Effector memory CD8-positive, alpha-beta T cell (primary cell): ENCODE measurements at regions not wholly inside any gene's neighbourhood (a gene's known extent, or its start where the extent isn't known, plus 50 kb on each side); places are given as distances from the start of the nearest gene placed in this dataset.

Experiments
- ATAC-seq: fragments of 150-1000 bp; cut with Tn5 transposase; replicated peaks from 2 replicates; pipeline ENCODE4 v1.10.0; 2021; ENCODE audit warnings: mild to moderate bottlenecking, moderate library complexity
- DNase-seq, 3 experiments: peaks; one replicate each; pipeline ENCODE4 v3.0.0; 2021
- H3K27ac Mint-ChIP-seq, 2 donors: one replicate each; pipeline ENCODE4 v1.8.0; 2022; ENCODE audit warnings: mild to moderate bottlenecking in 2 of 2, mixed read lengths in 2 of 2, moderate library complexity in 2 of 2
- H3K27me3 Mint-ChIP-seq, 2 donors: one replicate each; pipeline ENCODE4 v1.8.0; 2022; ENCODE audit warnings: mixed read lengths in 2 of 2
- H3K36me3 Mint-ChIP-seq: one replicate; pipeline ENCODE4 v1.8.0; 2022; ENCODE audit warnings: mild to moderate bottlenecking, moderate library complexity, mixed read lengths; ENCODE audit not compliant: insufficient read depth
- H3K4me1 Mint-ChIP-seq, 2 donors: one replicate each; pipeline ENCODE4 v1.8.0; 2022; ENCODE audit warnings: low read depth in 2 of 2, mixed read lengths in 2 of 2
- H3K4me3 Mint-ChIP-seq, 2 donors: one replicate each; pipeline ENCODE4 v1.8.0; 2022; ENCODE audit warnings: mild to moderate bottlenecking in 2 of 2, mixed read lengths in 2 of 2, moderate library complexity in 2 of 2
- H3K9me3 Mint-ChIP-seq, 2 donors: one replicate each; pipeline ENCODE4 v1.8.0; 2022; ENCODE audit warnings: mixed read lengths in 2 of 2

DNA sequence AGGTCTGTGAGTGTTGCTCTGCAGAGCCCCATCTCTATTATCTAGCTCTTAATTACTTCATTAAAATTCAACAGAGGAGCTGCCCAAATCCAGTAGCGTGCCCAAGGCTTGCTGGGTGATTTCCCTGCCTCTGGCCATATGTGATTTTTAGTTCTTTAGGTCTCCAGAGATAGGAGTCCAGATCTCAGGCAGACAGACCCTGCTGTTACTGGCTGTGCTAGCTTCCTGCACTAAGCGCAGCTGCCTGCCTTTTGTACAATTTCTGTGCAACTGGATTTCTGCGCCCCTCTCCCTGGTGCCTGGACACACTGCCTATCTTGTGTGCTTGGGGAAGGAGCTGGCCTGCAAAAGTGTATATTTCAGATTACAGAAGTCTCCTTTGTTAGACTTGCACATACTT is 136.5 kb downstream of the TDRD15 start:
- H3K27me3 Mint-ChIP-seq = no peaks in the 10 kb centered on the region
- no peak overlapping the region for H3K27ac Mint-ChIP-seq
- H3K9me3 Mint-ChIP-seq = peaks cover 0 to 1% of the 10 kb centered on the region in 2 donors
- H3K4me3 Mint-ChIP-seq = no peak overlapping the region
- DNase-seq = no peak
- no peaks in the 10 kb centered on the region for H3K36me3 Mint-ChIP-seq
- H3K4me1 Mint-ChIP-seq = no peaks in the 10 kb centered on the region
- no peak for ATAC-seq

DNA sequence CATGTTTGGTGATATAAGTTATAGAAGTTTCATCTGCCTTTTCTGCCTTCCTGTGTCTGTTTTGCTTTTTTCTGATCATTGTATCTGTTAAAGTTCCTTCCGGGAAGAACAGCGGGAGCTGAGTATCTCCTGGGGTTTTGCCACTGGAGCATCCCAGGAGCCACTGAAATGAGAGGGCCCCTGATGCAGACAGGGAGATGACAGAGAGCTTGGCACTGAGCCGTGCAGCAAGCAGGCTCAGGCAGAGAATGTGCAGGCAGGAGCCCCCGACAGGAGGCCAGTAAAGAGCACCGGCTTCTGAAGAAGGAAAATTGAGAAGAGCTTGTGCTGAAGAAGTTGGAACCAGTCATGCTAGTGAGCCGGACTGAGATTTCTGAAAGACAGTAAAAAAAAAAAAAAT is 137.8 kb downstream of the TDRD15 start:
- Mint-ChIP-seq H3K27ac (no peak overlapping the region), H3K36me3 (no peaks in the 10 kb centered on the region), H3K9me3 (peaks cover 0 to 1% of the 10 kb centered on the region in 2 donors), H3K27me3 (no peaks in the 10 kb centered on the region), H3K4me3 (no peak overlapping the region), H3K4me1 (no peaks in the 10 kb centered on the region)
- DNase-seq (no peak), ATAC-seq (no peak)

DNA sequence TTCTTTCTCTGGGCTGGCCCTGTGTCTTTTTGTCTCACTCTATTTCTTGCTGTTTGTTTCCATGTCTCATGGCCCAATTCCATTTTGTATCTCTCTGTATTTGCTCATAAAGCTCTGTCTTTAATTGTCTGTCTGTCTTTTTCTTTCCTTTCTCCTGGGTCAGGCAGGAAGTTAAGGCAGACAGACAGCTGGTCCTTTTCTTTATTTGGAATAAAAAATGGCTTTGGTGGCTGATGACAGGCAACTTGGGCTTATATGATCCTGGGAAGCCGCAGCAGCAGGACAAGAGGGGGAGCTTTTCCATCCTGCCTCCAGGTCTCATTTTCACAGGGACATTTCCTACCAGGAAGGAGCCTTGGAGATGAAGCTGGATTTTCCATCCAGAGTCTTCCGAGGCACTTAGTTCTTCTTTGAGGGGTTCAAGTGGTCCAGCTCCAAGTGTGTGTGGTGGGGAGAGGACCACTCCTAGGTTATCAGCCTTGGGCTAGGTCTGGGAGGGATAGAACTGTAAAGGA is 138.7 kb downstream of the TDRD15 start:
- Mint-ChIP-seq H3K36me3 (no peaks in the 10 kb centered on the region), H3K27me3 (no peaks in the 10 kb centered on the region), H3K9me3 (peaks cover 0 to 1% of the 10 kb centered on the region in 2 donors), H3K4me3 (no peak overlapping the region), H3K4me1 (no peaks in the 10 kb centered on the region), H3K27ac (no peak overlapping the region)
- no peak for ATAC-seq
- DNase-seq = no peak

DNA sequence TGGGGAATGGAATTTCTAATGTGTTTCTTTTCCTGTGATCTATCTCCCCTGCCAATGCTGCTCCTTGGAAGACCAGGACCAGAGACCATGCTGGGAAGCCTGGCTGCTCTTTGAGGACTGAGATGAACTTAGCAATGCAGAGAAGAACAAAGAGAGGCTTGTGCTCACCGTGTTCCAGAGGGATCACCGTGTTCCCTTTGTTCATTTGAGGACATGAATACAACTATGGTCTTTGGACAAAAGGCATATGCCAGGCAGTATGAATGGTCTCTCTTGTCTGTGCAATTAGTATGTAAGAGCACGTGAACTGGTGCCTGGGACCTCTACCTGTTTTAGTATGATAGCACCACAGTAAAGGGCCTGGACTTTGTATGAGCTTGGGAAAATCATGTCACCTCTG is 139.9 kb downstream of the TDRD15 start:
- H3K9me3 Mint-ChIP-seq = no peaks in the 10 kb centered on the region
- no peak for ATAC-seq

GRCh38 chr2:21265752-21266151 is 142.0 kb downstream of the TDRD15 start:
- H3K27ac Mint-ChIP-seq = no peak overlapping the region
- no peaks in the 10 kb centered on the region for H3K27me3 Mint-ChIP-seq
- no peak for ATAC-seq
- H3K4me1 Mint-ChIP-seq = no peaks in the 10 kb centered on the region
- H3K9me3 Mint-ChIP-seq = no peaks in the 10 kb centered on the region
- H3K4me3 Mint-ChIP-seq = no peak overlapping the region
- DNase-seq = no peak
- H3K36me3 Mint-ChIP-seq = no peaks in the 10 kb centered on the region

More for the DNA sequence above, 139.9 kb downstream of the TDRD15 start:
- H3K36me3 Mint-ChIP-seq = no peaks in the 10 kb centered on the region
- H3K4me3 Mint-ChIP-seq = no peak overlapping the region
- H3K27me3 Mint-ChIP-seq = no peaks in the 10 kb centered on the region
- no peak overlapping the region for H3K27ac Mint-ChIP-seq
- no peak for DNase-seq
- H3K4me1 Mint-ChIP-seq = no peaks in the 10 kb centered on the region

GRCh38 chr2:21267232-21267835 is 143.6 kb downstream of the TDRD15 start:
- H3K27me3 Mint-ChIP-seq = no peaks in the 10 kb centered on the region
- DNase-seq (no peak), ATAC-seq (no peak)
- H3K9me3 Mint-ChIP-seq = peaks cover 0 to 5% of the 10 kb centered on the region in 2 donors
- no peak overlapping the region for H3K27ac Mint-ChIP-seq
- no peaks in the 10 kb centered on the region for H3K36me3 Mint-ChIP-seq
- H3K4me1 Mint-ChIP-seq = no peaks in the 10 kb centered on the region
- H3K4me3 Mint-ChIP-seq = no peak overlapping the region

DNA sequence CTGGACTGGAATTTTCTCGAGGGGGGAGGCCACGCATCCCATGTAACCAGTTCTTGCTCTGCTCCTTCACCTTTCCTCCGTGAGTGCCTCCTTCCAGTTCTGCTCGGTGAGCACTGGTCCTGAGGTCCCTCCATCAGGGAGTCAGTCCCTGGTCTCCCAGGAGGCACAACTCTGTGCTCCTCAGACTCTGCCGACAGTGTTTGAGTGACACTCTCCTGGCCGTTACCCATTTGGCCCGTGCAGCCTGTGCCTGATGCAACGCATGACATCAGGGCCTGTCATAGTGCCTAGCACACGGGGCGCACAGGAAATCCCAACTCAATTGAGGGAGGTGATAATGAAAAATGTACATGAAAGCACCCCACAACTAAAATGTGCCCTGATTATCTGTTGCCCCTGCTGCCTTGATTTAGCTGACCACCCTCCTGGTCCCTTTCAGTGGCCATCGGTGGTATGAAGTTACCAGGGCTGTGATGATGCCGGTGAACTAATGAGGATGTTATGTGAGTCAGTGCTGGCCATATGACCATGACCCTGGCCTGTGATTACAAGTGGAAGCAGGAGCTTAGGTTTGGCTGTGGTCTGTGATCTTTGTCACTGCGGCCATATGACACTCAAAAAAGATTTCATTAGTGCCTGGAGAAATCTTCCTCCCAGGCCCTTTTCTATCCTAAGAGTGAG is 144.6 kb downstream of the TDRD15 start:
- DNase-seq (no peak), ATAC-seq (no peak)
- Mint-ChIP-seq H3K36me3 (no peaks in the 10 kb centered on the region), H3K9me3 (peaks cover 0 to 8% of the 10 kb centered on the region in 2 donors), H3K4me1 (no peaks in the 10 kb centered on the region), H3K4me3 (no peak overlapping the region), H3K27ac (no peak overlapping the region), H3K27me3 (no peaks in the 10 kb centered on the region)

- Mint-ChIP-seq H3K9me3 (peaks cover 0 to 8% of the 10 kb centered on the region in 2 donors), H3K27me3 (no peaks in the 10 kb centered on the region), H3K36me3 (no peaks in the 10 kb centered on the region), H3K27ac (no peak overlapping the region), H3K4me1 (no peaks in the 10 kb centered on the region), H3K4me3 (no peak overlapping the region)
- DNase-seq = no peak
- ATAC-seq = no peak
These were observed 145.1 kb downstream of the TDRD15 start for GRCh38 chr2:21268878-21269224.

DNA sequence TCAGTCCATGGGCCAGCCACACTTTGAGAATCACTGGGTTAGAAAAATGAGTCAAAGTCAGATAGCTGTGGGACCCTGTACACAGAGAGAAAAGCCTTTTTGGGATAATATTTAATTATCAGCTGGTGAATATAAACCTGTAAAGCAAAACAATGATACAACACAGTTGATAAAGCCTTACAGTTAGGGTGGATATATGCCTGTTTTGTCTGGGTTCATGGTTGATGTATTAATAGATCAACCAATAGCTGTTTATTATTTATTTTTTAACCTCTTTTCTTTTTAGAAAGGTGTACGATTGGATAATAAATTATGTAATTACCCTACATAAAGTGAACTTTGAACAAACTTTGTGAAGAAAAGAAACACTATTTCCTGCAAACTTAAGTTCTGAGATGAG is 145.6 kb downstream of the TDRD15 start:
- H3K9me3 Mint-ChIP-seq = peaks cover 0 to 8% of the 10 kb centered on the region in 2 donors
- no peak for DNase-seq
- H3K36me3 Mint-ChIP-seq = no peaks in the 10 kb centered on the region
- H3K27ac Mint-ChIP-seq = no peak overlapping the region
- no peaks in the 10 kb centered on the region for H3K4me1 Mint-ChIP-seq
- no peak for ATAC-seq
- H3K27me3 Mint-ChIP-seq = no peaks in the 10 kb centered on the region
- no peak overlapping the region for H3K4me3 Mint-ChIP-seq

DNA sequence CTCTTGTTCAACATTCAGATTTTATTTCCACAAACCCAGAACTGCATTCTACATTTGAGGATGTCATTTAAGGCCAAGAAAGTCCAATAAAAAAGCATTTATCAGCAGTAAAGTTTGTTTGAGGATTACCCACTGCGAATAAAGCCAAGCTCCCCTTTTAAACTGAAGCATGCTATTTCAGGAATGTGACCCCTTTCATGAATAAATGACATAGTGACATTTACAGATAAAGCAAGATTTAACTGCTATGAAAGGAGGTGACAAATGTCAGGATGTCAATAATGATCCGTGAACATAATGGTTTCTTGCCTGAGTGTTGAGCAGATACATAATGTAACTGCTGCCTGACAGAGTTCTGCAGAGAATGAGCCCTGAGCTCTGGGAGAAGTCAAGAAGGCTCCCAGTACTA is 146.3 kb downstream of the TDRD15 start:
- Mint-ChIP-seq H3K27ac (no peak overlapping the region), H3K36me3 (no peaks in the 10 kb centered on the region), H3K4me1 (no peaks in the 10 kb centered on the region), H3K27me3 (no peaks in the 10 kb centered on the region), H3K4me3 (no peak overlapping the region), H3K9me3 (peaks cover 0 to 8% of the 10 kb centered on the region in 2 donors)
- DNase-seq (no peak), ATAC-seq (no peak)

- no peak overlapping the region for H3K27ac Mint-ChIP-seq
- no peak overlapping the region for H3K4me3 Mint-ChIP-seq
- no peak for DNase-seq
- H3K36me3 Mint-ChIP-seq = no peaks in the 10 kb centered on the region
- no peaks in the 10 kb centered on the region for H3K4me1 Mint-ChIP-seq
- no peak for ATAC-seq
- H3K9me3 Mint-ChIP-seq = peaks cover 0 to 8% of the 10 kb centered on the region in 2 donors
- no peaks in the 10 kb centered on the region for H3K27me3 Mint-ChIP-seq
These were observed 146.9 kb downstream of the TDRD15 start for GRCh38 chr2:21270708-21271122.

- DNase-seq (no peak), ATAC-seq (no peak)
- H3K36me3 Mint-ChIP-seq = no peaks in the 10 kb centered on the region
- H3K27ac Mint-ChIP-seq = no peak overlapping the region
- no peaks in the 10 kb centered on the region for H3K4me1 Mint-ChIP-seq
- no peaks in the 10 kb centered on the region for H3K27me3 Mint-ChIP-seq
- no peak overlapping the region for H3K4me3 Mint-ChIP-seq
- H3K9me3 Mint-ChIP-seq = peaks cover 0 to 8% of the 10 kb centered on the region in 2 donors
These were observed 152.4 kb downstream of the TDRD15 start for GRCh38 chr2:21276163-21276562.

- H3K4me1 Mint-ChIP-seq = no peaks in the 10 kb centered on the region
- H3K9me3 Mint-ChIP-seq = peaks cover 0 to 3% of the 10 kb centered on the region in 2 donors
- no peak for ATAC-seq
- no peaks in the 10 kb centered on the region for H3K27me3 Mint-ChIP-seq
- no peak for DNase-seq
- H3K36me3 Mint-ChIP-seq = no peaks in the 10 kb centered on the region
- no peak overlapping the region for H3K27ac Mint-ChIP-seq
- no peak overlapping the region for H3K4me3 Mint-ChIP-seq
These were observed 153.6 kb downstream of the TDRD15 start for GRCh38 chr2:21277068-21278056.
